ENCODE measurements at regions not wholly inside any gene's neighbourhood (a gene's known extent, or its start where the extent isn't known, plus 50 kb on each side); places are given as distances from the start of the nearest gene placed in this dataset.

- intact Hi-C loops (cut with DNase I): loop anchor here (10.0 kb wide), 1 partner anchor 193 kb away; no protein-coding TSS in a partner anchor
- DNase-seq (ENCODE audit: missing footprints) (no peak), ATAC-seq (no peak)
These were observed 471.5 kb downstream of the PTPRU start for GRCh38 chr1:29707796-29708195.

DNA sequence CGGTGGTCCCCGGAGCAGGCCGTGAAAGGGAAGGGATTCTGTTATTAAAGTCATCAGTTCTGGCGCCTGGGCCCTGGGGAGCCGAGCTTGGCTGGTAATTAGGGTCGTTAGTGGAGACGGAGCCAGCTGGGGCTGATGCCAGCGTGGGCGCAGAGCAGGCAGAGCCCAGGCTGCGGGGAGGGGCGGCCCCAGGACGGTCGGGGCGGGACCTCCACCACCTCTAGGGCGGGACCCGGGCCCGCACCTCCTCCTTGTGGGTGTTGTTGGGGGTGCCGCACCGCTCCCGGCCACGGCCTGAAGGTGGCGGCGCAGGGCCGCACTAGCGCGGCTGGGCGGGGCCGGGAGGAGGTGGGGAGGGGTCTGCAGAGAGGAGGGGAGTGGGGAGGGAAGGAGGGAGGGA lies 470.6 kb downstream of the PTPRU start:
- ATAC-seq: no peak
- intact Hi-C loops (cut with DNase I): loop anchor here (10.0 kb wide), 1 partner anchor 192 kb away; no protein-coding TSS in a partner anchor
- no peak for DNase-seq (ENCODE audit: missing footprints)

DNA sequence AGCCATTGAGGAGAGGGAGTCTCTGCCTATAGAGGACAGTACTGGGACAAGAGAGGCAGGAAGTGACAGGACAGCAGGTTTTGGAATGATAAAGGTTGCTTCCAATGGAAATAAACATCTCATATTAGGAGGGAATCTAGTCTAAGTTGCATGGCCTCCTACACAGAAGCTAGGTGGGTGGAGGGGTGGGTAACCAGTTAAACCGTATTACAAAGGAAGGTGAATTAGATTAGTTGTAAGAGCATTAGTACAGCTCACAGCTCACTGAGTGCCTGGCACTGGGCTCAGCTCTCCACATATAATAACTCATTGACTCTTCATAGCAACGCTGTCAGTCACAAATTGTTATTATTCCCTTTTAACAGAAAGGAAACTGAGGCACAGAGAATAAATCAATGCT lies 468.1 kb downstream of the PTPRU start:
- no peak for ATAC-seq
- intact Hi-C loops (cut with DNase I): loop anchor here (5.0 to 10.0 kb wide), 2 partner anchors 190 to 467 kb away; partner anchors contain the start of gene PTPRU
- no peak for DNase-seq (ENCODE audit: missing footprints)

GRCh38 chr1:29703596-29704370 lies 467.5 kb downstream of the PTPRU start:
- DNase-seq (ENCODE audit: missing footprints): no peak
- intact Hi-C loops (cut with DNase I): loop anchor here (5.0 to 10.0 kb wide), 2 partner anchors 189 to 466 kb away; partner anchors contain the start of gene PTPRU
- ATAC-seq: no peak

GRCh38 chr1:29700491-29700890 lies 464.2 kb downstream of the PTPRU start:
- no peak for DNase-seq (ENCODE audit: missing footprints)
- ATAC-seq: no peak
- intact Hi-C loops (cut with DNase I): loop anchor here (5.0 to 10.0 kb wide), 2 partner anchors 186 to 463 kb away; partner anchors contain the start of gene PTPRU

DNA sequence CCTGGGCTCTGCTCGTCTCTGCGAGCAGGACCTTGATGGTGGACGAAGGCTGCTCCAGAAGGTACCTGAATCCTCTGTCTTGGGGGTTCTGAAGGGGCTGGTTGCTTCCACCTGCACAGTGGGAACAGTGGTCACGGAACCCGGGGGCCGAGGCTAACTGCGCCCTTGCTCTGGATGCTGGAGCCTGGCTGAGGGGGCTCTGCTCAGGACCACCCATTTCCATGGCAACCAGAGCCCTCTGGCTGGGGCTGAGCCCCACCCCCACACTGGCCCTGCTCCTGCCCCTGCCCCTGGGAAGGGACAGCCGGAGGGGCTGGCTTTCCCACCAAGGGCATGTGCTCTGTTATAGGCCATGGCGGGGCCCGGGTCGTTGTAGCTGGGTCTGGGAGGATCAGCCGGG lies 462.3 kb downstream of the PTPRU start:
- ATAC-seq (no peak), DNase-seq (ENCODE audit: missing footprints) (no peak)
- intact Hi-C loops (cut with DNase I): no loop called here

DNA sequence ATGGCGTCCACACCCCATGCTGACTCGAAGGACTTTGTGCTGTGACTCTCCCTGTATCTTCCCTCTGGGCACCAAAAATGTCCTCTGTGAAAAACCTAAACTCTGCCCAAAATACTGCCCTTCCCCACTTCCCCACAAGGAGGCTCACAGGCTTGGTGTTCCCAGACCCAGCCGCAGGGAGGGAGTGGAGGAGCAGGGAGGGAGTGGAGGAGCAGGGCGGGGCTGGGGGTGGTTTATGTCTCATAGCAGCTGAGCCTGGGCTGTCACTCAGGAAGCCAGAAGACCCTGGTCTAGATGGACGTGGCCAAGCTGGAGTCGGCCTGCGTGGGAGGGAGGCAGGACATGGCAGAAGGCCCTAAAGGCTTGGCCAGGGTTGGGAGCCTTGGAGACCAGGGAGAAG lies 461.7 kb downstream of the PTPRU start:
- ATAC-seq: no peak
- no peak for DNase-seq (ENCODE audit: missing footprints)
- intact Hi-C loops (cut with DNase I): no loop called here

GRCh38 chr1:29697391-29697780 lies 461.1 kb downstream of the PTPRU start:
- no peak for DNase-seq (ENCODE audit: missing footprints)
- intact Hi-C loops (cut with DNase I): no loop called here
- ATAC-seq: no peak

DNA sequence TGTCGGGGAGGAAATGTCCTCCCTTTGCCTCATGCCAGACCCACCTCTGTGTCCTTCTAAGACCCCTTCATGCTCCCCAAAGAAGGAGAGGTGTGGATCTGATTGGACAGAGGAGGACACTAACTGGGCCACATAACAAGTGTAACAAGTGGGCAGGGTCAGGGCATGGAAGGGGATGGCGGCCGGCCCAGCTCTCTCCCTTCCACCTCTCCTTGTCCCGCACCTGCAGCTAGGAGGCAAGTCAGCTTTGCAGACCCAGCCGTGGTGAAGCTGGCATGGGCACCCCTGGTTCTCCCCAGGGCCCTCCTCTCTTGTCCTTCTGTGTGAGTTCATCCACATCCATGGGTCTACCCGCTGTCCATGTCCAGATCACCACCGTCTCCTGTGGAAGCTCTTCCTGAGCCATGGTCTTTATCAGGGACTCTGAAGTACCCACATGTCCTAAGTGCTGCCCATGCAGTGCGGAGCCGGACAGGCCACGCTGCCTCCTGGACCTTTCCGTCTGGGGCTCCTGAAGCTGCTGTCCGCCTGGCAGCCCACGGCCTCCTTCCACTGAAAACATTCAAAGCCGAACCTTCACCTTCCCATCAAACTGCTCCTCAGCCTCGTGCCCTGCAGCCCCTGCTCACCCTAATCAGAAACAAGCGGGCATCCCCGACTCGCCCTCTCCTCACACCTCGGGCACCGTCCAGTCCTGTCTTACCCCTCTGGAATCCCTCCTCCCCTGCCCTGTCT lies 460.5 kb downstream of the PTPRU start:
- DNase-seq (ENCODE audit: missing footprints) (no peak), ATAC-seq (no peak)
- intact Hi-C loops (cut with DNase I): no loop called here

- intact Hi-C loops (cut with DNase I): no loop called here
- no peak for ATAC-seq
- DNase-seq (ENCODE audit: missing footprints): no peak
These were observed 459.5 kb downstream of the PTPRU start for GRCh38 chr1:29695803-29696202.

DNA sequence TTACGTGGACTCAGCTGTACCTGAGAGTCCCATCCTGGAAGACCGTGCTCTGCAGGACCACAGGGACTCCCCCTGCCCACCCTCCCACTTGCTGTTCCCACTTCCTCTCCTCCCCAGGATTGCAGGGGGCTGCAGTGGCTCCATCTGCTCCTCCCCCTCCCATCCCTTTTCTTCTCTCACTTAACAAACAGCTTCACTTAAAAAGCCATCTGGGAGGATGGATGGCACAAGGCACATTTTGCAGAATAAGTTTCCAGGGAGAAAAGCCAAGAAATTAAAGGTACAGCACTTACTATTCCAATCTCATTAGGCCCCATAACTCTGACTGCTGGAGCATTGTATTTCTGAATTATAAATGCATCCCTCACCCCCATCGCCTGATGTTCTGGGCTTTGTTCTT lies 458.7 kb downstream of the PTPRU start:
- ATAC-seq (no peak), DNase-seq (ENCODE audit: missing footprints) (no peak)
- intact Hi-C loops (cut with DNase I): no loop called here

DNA sequence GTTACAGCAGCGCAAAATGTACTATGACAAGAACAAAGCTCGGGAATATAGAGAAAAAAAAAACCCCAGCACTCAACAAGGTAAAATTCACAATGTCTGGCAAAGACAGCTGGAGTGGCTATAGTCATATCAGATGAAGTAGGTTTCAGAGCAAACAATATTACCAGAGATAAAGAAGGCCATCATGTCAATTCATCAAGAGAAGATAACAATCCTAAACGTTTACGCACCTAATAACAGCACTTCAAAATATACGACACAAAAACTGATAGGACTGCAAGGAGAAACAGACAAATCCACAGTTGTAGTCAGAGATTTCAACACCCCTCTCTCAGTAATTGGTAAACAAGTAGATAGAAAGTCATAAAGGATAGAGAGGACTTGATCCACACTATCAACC lies 455.2 kb downstream of the PTPRU start:
- ATAC-seq: no peak
- intact Hi-C loops (cut with DNase I): no loop called here
- DNase-seq (ENCODE audit: missing footprints): no peak

DNA sequence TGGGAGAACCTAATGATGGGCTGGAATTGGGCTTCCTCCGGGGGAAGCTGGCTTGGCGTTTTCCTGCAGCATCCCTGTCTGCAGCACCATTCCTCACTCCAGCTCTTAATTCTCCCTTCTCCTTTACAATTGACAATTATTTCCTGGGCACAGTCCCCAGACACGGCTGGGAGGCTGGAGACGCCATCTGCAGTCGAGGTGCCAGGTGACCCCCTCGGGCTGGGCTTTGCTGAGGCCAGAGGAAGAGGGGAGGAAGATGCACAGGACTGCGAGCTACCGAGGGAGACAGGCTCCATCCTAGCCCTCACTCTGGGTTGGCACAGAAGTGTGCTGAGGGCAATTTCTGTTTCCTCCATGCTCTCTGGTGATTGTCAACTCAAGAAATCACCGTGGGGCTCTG lies 453.8 kb downstream of the PTPRU start:
- no peak for DNase-seq (ENCODE audit: missing footprints)
- ATAC-seq: no peak

DNA sequence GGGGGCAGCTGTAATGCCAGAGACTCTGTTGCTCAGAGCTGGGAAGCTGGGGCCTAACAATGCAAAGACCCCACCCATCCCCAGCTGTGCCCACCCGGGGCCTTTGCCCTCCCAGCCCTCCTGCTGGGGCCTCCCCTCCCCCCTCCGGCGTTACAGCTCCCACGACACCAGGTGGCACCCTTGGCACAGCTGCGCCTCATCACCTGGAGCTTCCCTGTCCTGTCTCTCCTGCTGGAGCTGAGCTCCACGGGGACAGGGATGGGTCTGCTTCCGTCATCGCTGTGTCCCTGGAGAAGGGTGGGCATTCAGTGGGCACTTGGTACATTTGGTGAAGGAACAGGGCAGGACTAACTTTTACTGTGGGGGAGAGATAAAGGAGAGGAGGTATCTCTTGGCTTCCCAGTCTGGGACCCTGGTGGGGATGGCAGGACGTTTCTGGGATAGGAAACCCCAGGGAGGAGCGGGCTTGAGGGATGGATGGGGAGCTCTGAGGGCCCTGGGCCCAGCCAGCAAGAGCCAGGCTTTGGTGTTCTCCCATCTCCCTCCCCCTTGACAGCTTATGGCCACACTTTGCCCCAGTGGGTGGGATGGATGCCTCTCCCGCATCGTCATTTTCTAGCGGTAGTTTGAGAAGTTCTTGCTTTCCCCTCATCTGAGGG lies 453.2 kb downstream of the PTPRU start:
- DNase-seq (ENCODE audit: missing footprints) (no peak), ATAC-seq (no peak)
- intact Hi-C loops (cut with DNase I): no loop called here

More for the DNA sequence above, 453.8 kb downstream of the PTPRU start:
- intact Hi-C loops (cut with DNase I): no loop called here

- DNase-seq (ENCODE audit: missing footprints) (no peak), ATAC-seq (no peak)
- intact Hi-C loops (cut with DNase I): no loop called here
These were observed 452.4 kb downstream of the PTPRU start for GRCh38 chr1:29688471-29689365.

- no peak for ATAC-seq
- DNase-seq (ENCODE audit: missing footprints): no peak
- intact Hi-C loops (cut with DNase I): no loop called here
These were observed 451.4 kb downstream of the PTPRU start for GRCh38 chr1:29687601-29688244.

DNA sequence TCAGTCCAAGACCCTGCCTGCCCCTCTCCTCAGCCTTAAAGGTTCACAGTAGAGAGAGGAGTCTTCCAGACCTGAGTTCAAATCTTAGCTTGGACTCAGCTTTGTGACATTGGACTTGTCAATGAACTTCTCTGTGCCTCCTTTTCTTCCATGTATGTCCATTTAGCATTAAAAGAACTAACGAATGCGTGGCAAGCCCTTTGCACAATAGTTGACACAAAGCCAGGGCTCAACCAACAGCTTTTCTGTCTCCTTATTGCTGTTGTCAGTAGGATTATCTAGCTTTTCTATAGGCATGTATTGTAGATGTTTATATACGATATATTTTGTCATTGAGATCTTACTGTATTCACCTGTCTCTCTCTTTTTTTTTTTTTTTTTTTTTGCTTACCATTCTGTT lies 450.8 kb downstream of the PTPRU start:
- ATAC-seq: no peak
- intact Hi-C loops (cut with DNase I): no loop called here

More for the DNA sequence above, 450.8 kb downstream of the PTPRU start:
- no peak for DNase-seq (ENCODE audit: missing footprints)
